ENCODE measurements at regions not wholly inside any gene's neighbourhood (a gene's known extent, or its start where the extent isn't known, plus 50 kb on each side); places are given as distances from the start of the nearest gene placed in this dataset.

DNA sequence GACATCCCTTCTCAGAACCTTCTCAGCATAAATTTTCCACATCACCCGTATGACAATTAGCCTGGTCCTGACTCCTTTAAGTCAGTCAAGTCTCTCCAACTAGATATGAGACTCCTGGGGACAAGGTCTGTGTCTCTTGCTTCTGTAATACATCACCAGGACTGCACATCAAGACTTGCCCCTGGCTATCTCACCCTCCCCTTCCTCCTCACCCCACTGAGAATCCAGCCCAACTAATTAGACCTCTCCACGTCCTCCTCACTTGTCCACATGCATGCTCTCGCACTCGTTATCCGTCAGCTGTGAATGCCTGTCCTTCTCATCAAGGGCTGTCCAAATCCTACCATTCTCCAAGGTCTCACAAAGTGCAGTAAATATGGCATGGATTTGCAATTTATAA, 542.8 kb downstream of the PTPRU start:
- TF ChIP-seq, protein P1, sequence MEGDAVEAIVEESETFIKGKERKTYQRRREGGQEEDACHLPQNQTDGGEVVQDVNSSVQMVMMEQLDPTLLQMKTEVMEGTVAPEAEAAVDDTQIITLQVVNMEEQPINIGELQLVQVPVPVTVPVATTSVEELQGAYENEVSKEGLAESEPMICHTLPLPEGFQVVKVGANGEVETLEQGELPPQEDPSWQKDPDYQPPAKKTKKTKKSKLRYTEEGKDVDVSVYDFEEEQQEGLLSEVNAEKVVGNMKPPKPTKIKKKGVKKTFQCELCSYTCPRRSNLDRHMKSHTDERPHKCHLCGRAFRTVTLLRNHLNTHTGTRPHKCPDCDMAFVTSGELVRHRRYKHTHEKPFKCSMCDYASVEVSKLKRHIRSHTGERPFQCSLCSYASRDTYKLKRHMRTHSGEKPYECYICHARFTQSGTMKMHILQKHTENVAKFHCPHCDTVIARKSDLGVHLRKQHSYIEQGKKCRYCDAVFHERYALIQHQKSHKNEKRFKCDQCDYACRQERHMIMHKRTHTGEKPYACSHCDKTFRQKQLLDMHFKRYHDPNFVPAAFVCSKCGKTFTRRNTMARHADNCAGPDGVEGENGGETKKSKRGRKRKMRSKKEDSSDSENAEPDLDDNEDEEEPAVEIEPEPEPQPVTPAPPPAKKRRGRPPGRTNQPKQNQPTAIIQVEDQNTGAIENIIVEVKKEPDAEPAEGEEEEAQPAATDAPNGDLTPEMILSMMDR (IDR thresholded peaks at IDR 0.05) = no peak
- TF ChIP-seq POLR2A (IDR thresholded peaks at IDR 0.05) = no peak
- no peak for TF ChIP-seq POLR2AphosphoS5 (IDR thresholded peaks at IDR 0.05)
